NCI-H1092 treated with DMSO at 0.1 percent for 48 hours (cell line): ENCODE measurements at regions not wholly inside any gene's neighbourhood (a gene's known extent, or its start where the extent isn't known, plus 50 kb on each side); places are given as distances from the start of the nearest gene placed in this dataset.

ENCODE experiments used
- DNase-seq: peaks from one replicate; lab custom pipeline; 2025; lab: John Stamatoyannopoulos, UW

- DNase-seq, result no peak
These were observed 138.4 kb upstream of the DSCAM start for GRCh38 chr21:40985370-40985769.

GRCh38 chr21:40990366-40990765, 143.4 kb upstream of the DSCAM start:
- no peak for DNase-seq

- no peak for DNase-seq
These were observed 150.9 kb upstream of the DSCAM start for GRCh38 chr21:40997831-40998230.

- DNase-seq, result no peak
These were observed 153.9 kb upstream of the DSCAM start for GRCh38 chr21:41000838-41001237.

GRCh38 chr21:41006636-41007035, 159.7 kb upstream of the DSCAM start:
- DNase-seq, result no peak

GRCh38 chr21:41008351-41008750, 159.6 kb upstream of the BACE2 start:
- DNase-seq, result no peak

GRCh38 chr21:41008974-41009373, 159.0 kb upstream of the BACE2 start:
- DNase-seq, result no peak

- peak; percentile 92 for DNase-seq
These were observed 158.4 kb upstream of the BACE2 start for GRCh38 chr21:41009398-41010100.

- no peak for DNase-seq
These were observed 157.9 kb upstream of the BACE2 start for GRCh38 chr21:41010101-41010435.

GRCh38 chr21:41011098-41011731, 156.7 kb upstream of the BACE2 start:
- DNase-seq, result peak; percentile 32

- DNase-seq, result peak; percentile 19
These were observed 156.0 kb upstream of the BACE2 start for GRCh38 chr21:41011951-41012366.

- DNase-seq, result no peak
These were observed 155.5 kb upstream of the BACE2 start for GRCh38 chr21:41012425-41012824.

- peak; percentile 92 for DNase-seq
These were observed 151.5 kb upstream of the BACE2 start for GRCh38 chr21:41016472-41016871.

GRCh38 chr21:41018431-41018830, 149.5 kb upstream of the BACE2 start:
- no peak for DNase-seq

GRCh38 chr21:41023936-41024335, 144.0 kb upstream of the BACE2 start:
- no peak for DNase-seq

- DNase-seq, result no peak
These were observed 143.6 kb upstream of the BACE2 start for GRCh38 chr21:41024341-41024740.

GRCh38 chr21:41024746-41025254, 143.2 kb upstream of the BACE2 start:
- peak; percentile 58 for DNase-seq

GRCh38 chr21:41029571-41029970, 138.4 kb upstream of the BACE2 start:
- DNase-seq, result peak; percentile 43

- no peak for DNase-seq
These were observed 136.2 kb upstream of the BACE2 start for GRCh38 chr21:41031701-41032220.

GRCh38 chr21:41032541-41032940, 135.4 kb upstream of the BACE2 start:
- no peak for DNase-seq

GRCh38 chr21:41037212-41037611, 130.7 kb upstream of the BACE2 start:
- no peak for DNase-seq

- no peak for DNase-seq
These were observed 130.0 kb upstream of the BACE2 start for GRCh38 chr21:41037936-41038335.

- no peak for DNase-seq
These were observed 124.9 kb upstream of the BACE2 start for GRCh38 chr21:41043014-41043413.
